HFFc6 (cell line): ENCODE measurements at regions not wholly inside any gene's neighbourhood (a gene's known extent, or its start where the extent isn't known, plus 50 kb on each side); places are given as distances from the start of the nearest gene placed in this dataset.

Experiments
- DNase-seq: peaks from one replicate; pipeline ENCODE4 v3.0.0-alpha.2; 2018
- H3K27ac Mint-ChIP-seq: 2 replicates; pipeline ENCODE4 v1.8.0; 2020; ENCODE audit warnings: mild to moderate bottlenecking, mixed read lengths
- H3K27me3 Mint-ChIP-seq: 2 replicates; pipeline ENCODE4 v1.8.0; 2021; ENCODE audit warnings: mild to moderate bottlenecking, moderate library complexity, mixed read lengths; ENCODE audit not compliant: insufficient read depth
- H3K36me3 Mint-ChIP-seq: 2 replicates; pipeline ENCODE4 v1.8.0; 2021; ENCODE audit warnings: low read depth, mixed read lengths
- H3K4me1 Mint-ChIP-seq: 2 replicates; pipeline ENCODE4 v1.8.0; 2020; ENCODE audit warnings: low read depth, mixed read lengths
- H3K4me3 Mint-ChIP-seq: 2 replicates; pipeline ENCODE4 v1.8.0; 2020; ENCODE audit warnings: mild to moderate bottlenecking, moderate library complexity, mixed read lengths
- H3K9me3 Mint-ChIP-seq: 2 replicates; pipeline ENCODE4 v1.8.0; 2020; ENCODE audit warnings: mild to moderate bottlenecking, mixed read lengths
- TF ChIP-seq, protein P1 (sequence below): fragments of 200-600 bp; sonication (generic); IDR thresholded peaks from 2 replicates; pipeline ENCODE4 v1.5.0; 2021; ENCODE audit warnings: antibody characterized with exemption, mild to moderate bottlenecking

DNA sequence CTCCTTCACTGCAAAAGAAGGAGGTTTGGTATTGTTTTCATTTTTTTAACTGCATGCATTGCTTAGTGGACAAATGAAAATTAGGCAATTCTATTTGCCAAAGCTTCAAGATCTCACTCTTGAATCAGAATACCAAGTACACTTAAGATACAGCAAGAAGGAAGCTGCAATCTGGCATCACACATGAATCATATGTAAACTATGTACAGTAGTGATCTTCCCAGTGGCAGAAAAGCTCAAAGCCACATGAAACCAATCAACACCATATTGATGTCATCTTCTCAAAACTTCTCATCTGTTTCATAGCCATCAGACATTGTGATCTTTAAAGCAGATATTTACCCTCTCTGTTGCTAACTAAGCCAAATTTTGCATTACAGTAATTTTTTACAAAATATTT lies 550.1 kb downstream of the LTN1 start:
- Mint-ChIP-seq H3K27me3 (no peaks in the 10 kb centered on the region), H3K4me1 (peaks cover 89% of the 10 kb centered on the region), H3K4me3 (peak overlapping the region; percentile 64), H3K9me3 (peaks cover 6% of the 10 kb centered on the region), H3K27ac (peak overlapping the region; percentile 94), H3K36me3 (peaks cover 20% of the 10 kb centered on the region)
- peak; percentile 74 for DNase-seq
- TF ChIP-seq, protein P1, sequence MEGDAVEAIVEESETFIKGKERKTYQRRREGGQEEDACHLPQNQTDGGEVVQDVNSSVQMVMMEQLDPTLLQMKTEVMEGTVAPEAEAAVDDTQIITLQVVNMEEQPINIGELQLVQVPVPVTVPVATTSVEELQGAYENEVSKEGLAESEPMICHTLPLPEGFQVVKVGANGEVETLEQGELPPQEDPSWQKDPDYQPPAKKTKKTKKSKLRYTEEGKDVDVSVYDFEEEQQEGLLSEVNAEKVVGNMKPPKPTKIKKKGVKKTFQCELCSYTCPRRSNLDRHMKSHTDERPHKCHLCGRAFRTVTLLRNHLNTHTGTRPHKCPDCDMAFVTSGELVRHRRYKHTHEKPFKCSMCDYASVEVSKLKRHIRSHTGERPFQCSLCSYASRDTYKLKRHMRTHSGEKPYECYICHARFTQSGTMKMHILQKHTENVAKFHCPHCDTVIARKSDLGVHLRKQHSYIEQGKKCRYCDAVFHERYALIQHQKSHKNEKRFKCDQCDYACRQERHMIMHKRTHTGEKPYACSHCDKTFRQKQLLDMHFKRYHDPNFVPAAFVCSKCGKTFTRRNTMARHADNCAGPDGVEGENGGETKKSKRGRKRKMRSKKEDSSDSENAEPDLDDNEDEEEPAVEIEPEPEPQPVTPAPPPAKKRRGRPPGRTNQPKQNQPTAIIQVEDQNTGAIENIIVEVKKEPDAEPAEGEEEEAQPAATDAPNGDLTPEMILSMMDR: no peak

DNA sequence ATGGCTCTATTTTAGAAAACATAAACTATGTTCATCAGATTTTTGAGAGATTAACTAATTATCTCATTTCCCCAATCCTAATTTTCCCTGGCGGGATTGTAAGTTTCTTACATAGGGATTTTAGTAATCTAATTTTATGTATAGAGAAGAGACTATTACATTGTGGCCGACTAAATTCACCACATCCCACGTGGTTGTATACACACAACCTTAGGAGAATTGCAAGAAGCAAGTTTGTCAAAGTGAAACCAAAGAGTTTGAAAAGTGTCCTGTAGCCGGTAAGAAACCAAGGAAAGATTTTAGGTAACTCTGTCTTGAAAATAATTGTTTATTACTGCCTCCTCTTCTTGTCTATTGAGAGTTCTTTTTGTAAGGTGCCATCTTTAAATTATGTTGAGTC lies 550.6 kb downstream of the LTN1 start:
- Mint-ChIP-seq H3K4me3 (peak overlapping the region; percentile 64), H3K27me3 (no peaks in the 10 kb centered on the region; the same call in 1 of the 2 replicates), H3K36me3 (peaks cover 15% of the 10 kb centered on the region), H3K4me1 (peaks cover 88% of the 10 kb centered on the region), H3K9me3 (peaks cover 5% of the 10 kb centered on the region), H3K27ac (peak overlapping the region; percentile 94)
- TF ChIP-seq, protein P1: no peak
- no peak for DNase-seq

DNA sequence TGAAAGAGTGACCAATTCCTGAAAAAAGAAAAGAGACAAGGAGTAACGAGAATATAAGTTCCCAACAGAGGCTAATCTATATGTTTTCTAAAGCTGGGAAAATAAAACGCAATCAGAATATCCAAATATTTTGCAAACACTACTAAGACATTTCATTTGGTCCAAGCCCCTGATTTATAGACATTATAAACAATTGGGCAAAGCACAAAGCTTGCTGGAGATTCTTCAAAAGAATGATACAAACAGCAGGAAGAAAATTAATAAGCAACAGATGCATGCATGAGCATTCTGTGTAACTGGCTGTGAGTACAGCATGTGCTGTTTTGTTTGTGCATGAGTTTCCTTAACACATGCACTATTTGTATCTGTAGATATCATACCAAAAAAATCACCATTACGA lies 552.9 kb downstream of the LTN1 start:
- TF ChIP-seq, protein P1: no peak
- no peaks in the 10 kb centered on the region; the same call in 1 of the 2 replicates for H3K27me3 Mint-ChIP-seq
- H3K27ac Mint-ChIP-seq: peak overlapping the region; percentile 62
- H3K4me1 Mint-ChIP-seq: peaks cover 88% of the 10 kb centered on the region
- peak; percentile 17 for DNase-seq
- peak overlapping the region; percentile 10; the same call in 1 of the 2 replicates for H3K4me3 Mint-ChIP-seq
- peaks cover 4% of the 10 kb centered on the region for H3K36me3 Mint-ChIP-seq
- no peaks in the 10 kb centered on the region for H3K9me3 Mint-ChIP-seq

DNA sequence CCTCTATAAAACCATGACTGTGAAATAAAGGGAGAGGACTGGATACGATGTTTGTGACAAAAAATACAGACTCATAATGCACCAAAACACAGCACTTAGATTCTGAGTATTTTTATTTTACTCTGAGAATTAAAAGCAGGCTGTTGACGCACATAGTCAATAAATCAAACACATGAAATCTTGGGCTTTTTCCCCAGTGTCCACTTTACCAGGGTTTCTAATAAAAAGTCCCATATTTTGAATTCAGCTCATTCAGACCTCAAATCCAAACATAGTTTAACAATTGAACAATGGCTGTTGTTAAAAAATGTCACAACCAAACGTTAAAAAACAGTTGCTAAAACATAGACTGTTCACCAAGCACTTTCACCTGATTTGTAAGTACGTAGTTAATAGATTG lies 553.4 kb downstream of the LTN1 start:
- H3K4me1 Mint-ChIP-seq: peaks cover 83% of the 10 kb centered on the region
- H3K36me3 Mint-ChIP-seq: peaks cover 4% of the 10 kb centered on the region
- H3K27ac Mint-ChIP-seq: peak overlapping the region; percentile 62
- H3K9me3 Mint-ChIP-seq: no peaks in the 10 kb centered on the region
- TF ChIP-seq, protein P1: no peak
- H3K4me3 Mint-ChIP-seq: peak overlapping the region; percentile 10; the same call in 1 of the 2 replicates
- H3K27me3 Mint-ChIP-seq: no peaks in the 10 kb centered on the region; the same call in 1 of the 2 replicates
- no peak for DNase-seq

DNA sequence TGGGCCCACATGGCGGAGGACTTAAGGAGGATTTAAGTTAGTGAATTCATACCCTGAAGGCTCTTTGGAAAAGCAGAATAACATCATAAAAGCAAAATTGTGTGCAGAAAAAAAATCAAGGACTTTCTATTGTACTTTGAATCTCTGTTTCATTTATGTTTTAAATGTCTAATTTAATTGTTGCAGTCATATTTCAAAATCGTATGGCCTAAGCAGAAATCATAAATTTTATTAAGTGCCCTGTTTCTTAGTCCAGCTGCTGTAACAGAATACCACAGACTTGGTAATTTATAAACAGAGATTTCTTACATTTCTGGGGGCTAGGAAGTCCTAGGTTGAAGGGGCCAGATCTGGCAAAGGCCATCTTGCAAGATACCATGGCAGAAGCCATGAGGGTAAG lies 555.6 kb downstream of the LTN1 start:
- Mint-ChIP-seq H3K27ac (no peak overlapping the region; the same call in 1 of the 2 replicates), H3K4me1 (peaks cover 78% of the 10 kb centered on the region), H3K4me3 (no peak overlapping the region), H3K36me3 (peaks cover 4% of the 10 kb centered on the region), H3K27me3 (no peaks in the 10 kb centered on the region; the same call in 1 of the 2 replicates), H3K9me3 (no peaks in the 10 kb centered on the region)
- TF ChIP-seq, protein P1: no peak
- no peak for DNase-seq
